ENCODE measurements at regions not wholly inside any gene's neighbourhood (a gene's known extent, or its start where the extent isn't known, plus 50 kb on each side); places are given as distances from the start of the nearest gene placed in this dataset.

GRCh38 chr4:4603592-4603991 is 61.7 kb upstream of the STX18 start:
- no peak overlapping the region for H3K9ac ChIP-seq (ENCODE audit: low read depth, low read length)
- peaks cover 10% of the 10 kb centered on the region for H3K4me1 ChIP-seq (ENCODE audit: control insufficient read depth, insufficient read depth, low read length)
- H3K9me3 ChIP-seq (ENCODE audit: control insufficient read depth, insufficient read depth, low read length), result no peaks in the 10 kb centered on the region
- H3K27me3 ChIP-seq (ENCODE audit: control insufficient read depth, insufficient read depth, low read length), result peaks cover 4% of the 10 kb centered on the region
- H3K4me3 ChIP-seq (ENCODE audit: low read depth, low read length), result no peak overlapping the region
- H3K36me3 ChIP-seq (ENCODE audit: control insufficient read depth, insufficient read depth, low read length), result no peaks in the 10 kb centered on the region

DNA sequence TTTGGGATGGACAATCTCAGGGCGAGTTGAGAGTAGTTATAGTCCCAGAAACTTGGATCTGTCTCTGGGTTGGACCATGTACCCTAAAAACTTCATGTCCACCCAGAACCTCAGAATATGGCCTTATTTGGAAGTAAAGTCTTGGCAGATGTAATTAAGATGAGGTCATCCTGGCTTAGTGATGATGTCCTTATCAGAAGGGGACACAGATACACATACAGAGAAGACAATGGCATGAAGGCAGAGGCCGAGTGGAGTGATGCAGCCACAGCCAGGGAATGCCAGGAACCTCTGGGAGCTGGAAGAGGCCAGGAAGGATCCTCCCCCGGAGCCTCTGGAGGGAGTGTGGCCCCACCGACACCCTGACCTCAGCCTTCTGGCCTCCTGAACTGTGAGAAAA is 61.2 kb upstream of the STX18 start:
- Histone ChIP-seq H3K27me3 (ENCODE audit: control insufficient read depth, insufficient read depth, low read length) (peaks cover 4% of the 10 kb centered on the region), H3K4me3 (ENCODE audit: low read depth, low read length) (no peak overlapping the region), H3K36me3 (ENCODE audit: control insufficient read depth, insufficient read depth, low read length) (no peaks in the 10 kb centered on the region)

DNA sequence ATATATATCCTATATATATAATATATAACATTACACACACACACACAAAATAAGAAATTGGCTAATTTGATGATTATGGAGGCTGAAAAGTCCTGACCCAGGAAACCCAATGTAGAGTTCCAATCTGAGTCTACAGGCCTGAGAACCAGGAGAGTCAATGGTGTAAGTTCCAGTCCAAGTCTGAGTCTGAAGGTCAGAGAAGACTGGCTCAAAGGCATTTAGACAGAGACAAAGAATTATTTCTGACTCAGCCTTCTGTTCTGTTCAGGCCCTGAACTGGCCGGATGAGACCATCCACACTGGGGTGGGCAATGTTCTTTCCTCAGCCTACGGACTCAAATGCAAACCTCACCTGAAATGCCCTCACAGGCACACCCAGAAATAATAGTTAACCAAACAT is 60.6 kb upstream of the STX18 start:
- no peak overlapping the region for H3K9ac ChIP-seq (ENCODE audit: low read depth, low read length)
- peaks cover 5% of the 10 kb centered on the region for H3K4me1 ChIP-seq (ENCODE audit: control insufficient read depth, insufficient read depth, low read length)
- no peak overlapping the region for H3K4me3 ChIP-seq (ENCODE audit: low read depth, low read length)
- H3K9me3 ChIP-seq (ENCODE audit: control insufficient read depth, insufficient read depth, low read length), result no peaks in the 10 kb centered on the region
- no peaks in the 10 kb centered on the region for H3K36me3 ChIP-seq (ENCODE audit: control insufficient read depth, insufficient read depth, low read length)
- peaks cover 4% of the 10 kb centered on the region for H3K27me3 ChIP-seq (ENCODE audit: control insufficient read depth, insufficient read depth, low read length)

More for the DNA sequence above, 61.2 kb upstream of the STX18 start:
- peaks cover 8% of the 10 kb centered on the region for H3K4me1 ChIP-seq (ENCODE audit: control insufficient read depth, insufficient read depth, low read length)
- H3K9ac ChIP-seq (ENCODE audit: low read depth, low read length), result no peak overlapping the region
- H3K9me3 ChIP-seq (ENCODE audit: control insufficient read depth, insufficient read depth, low read length), result no peaks in the 10 kb centered on the region

- Histone ChIP-seq H3K4me1 (ENCODE audit: control insufficient read depth, insufficient read depth, low read length) (peaks cover under 1% of the 10 kb centered on the region), H3K4me3 (ENCODE audit: low read depth, low read length) (no peak overlapping the region), H3K9ac (ENCODE audit: low read depth, low read length) (no peak overlapping the region), H3K27me3 (ENCODE audit: control insufficient read depth, insufficient read depth, low read length) (peaks cover 4% of the 10 kb centered on the region), H3K36me3 (ENCODE audit: control insufficient read depth, insufficient read depth, low read length) (no peaks in the 10 kb centered on the region), H3K9me3 (ENCODE audit: control insufficient read depth, insufficient read depth, low read length) (no peaks in the 10 kb centered on the region)
Observed at GRCh38 chr4:4601803-4602369, 60.0 kb upstream of the STX18 start.

GRCh38 chr4:4599481-4600275 is 57.8 kb upstream of the STX18 start:
- Histone ChIP-seq H3K27me3 (ENCODE audit: control insufficient read depth, insufficient read depth, low read length) (no peaks in the 10 kb centered on the region), H3K36me3 (ENCODE audit: control insufficient read depth, insufficient read depth, low read length) (no peaks in the 10 kb centered on the region), H3K4me3 (ENCODE audit: low read depth, low read length) (no peak overlapping the region)

GRCh38 chr4:4598851-4599411 is 57.1 kb upstream of the STX18 start:
- Histone ChIP-seq H3K36me3 (ENCODE audit: control insufficient read depth, insufficient read depth, low read length) (no peaks in the 10 kb centered on the region), H3K27me3 (ENCODE audit: control insufficient read depth, insufficient read depth, low read length) (no peaks in the 10 kb centered on the region), H3K9ac (ENCODE audit: low read depth, low read length) (no peak overlapping the region), H3K4me1 (ENCODE audit: control insufficient read depth, insufficient read depth, low read length) (no peaks in the 10 kb centered on the region), H3K9me3 (ENCODE audit: control insufficient read depth, insufficient read depth, low read length) (peaks cover 5% of the 10 kb centered on the region), H3K4me3 (ENCODE audit: low read depth, low read length) (no peak overlapping the region)

More at GRCh38 chr4:4599481-4600275, 57.8 kb upstream of the STX18 start:
- H3K9ac ChIP-seq (ENCODE audit: low read depth, low read length), result no peak overlapping the region
- peaks cover 5% of the 10 kb centered on the region for H3K9me3 ChIP-seq (ENCODE audit: control insufficient read depth, insufficient read depth, low read length)
- H3K4me1 ChIP-seq (ENCODE audit: control insufficient read depth, insufficient read depth, low read length), result no peaks in the 10 kb centered on the region

DNA sequence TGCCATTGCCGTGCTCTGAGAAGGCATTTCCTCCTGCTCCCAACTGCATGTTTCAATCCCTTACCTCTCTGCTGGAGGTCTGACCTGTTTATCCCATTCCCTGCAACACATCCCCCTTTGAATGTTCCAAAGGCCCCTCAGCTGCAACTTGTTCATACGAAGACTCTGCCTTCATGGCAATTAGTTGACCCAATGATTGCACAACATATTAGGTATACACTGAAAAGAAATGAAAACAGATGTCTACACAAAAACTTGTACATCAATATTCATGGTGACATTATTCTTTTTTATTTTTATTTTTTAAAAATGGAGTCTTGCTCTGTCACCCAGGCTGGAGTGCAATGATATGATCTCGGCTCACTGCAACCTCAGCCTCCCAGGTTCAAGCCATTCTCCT is 54.9 kb upstream of the STX18 start:
- H3K4me1 ChIP-seq (ENCODE audit: control insufficient read depth, insufficient read depth, low read length), result no peaks in the 10 kb centered on the region
- no peak overlapping the region for H3K4me3 ChIP-seq (ENCODE audit: low read depth, low read length)
- no peak overlapping the region for H3K9ac ChIP-seq (ENCODE audit: low read depth, low read length)
- H3K36me3 ChIP-seq (ENCODE audit: control insufficient read depth, insufficient read depth, low read length), result no peaks in the 10 kb centered on the region
- peaks cover 5% of the 10 kb centered on the region for H3K9me3 ChIP-seq (ENCODE audit: control insufficient read depth, insufficient read depth, low read length)
- no peaks in the 10 kb centered on the region for H3K27me3 ChIP-seq (ENCODE audit: control insufficient read depth, insufficient read depth, low read length)

GRCh38 chr4:4595252-4595651 is 53.4 kb upstream of the STX18 start:
- Histone ChIP-seq H3K27me3 (ENCODE audit: control insufficient read depth, insufficient read depth, low read length) (no peaks in the 10 kb centered on the region), H3K9ac (ENCODE audit: low read depth, low read length) (no peak overlapping the region), H3K4me3 (ENCODE audit: low read depth, low read length) (no peak overlapping the region), H3K36me3 (ENCODE audit: control insufficient read depth, insufficient read depth, low read length) (peaks cover 5% of the 10 kb centered on the region), H3K9me3 (ENCODE audit: control insufficient read depth, insufficient read depth, low read length) (peaks cover 5% of the 10 kb centered on the region), H3K4me1 (ENCODE audit: control insufficient read depth, insufficient read depth, low read length) (no peaks in the 10 kb centered on the region)

- peaks cover 5% of the 10 kb centered on the region for H3K9me3 ChIP-seq (ENCODE audit: control insufficient read depth, insufficient read depth, low read length)
Observed at GRCh38 chr4:4594285-4594920, 52.6 kb upstream of the STX18 start.

GRCh38 chr4:4593596-4594284 is 51.9 kb upstream of the STX18 start:
- H3K36me3 ChIP-seq (ENCODE audit: control insufficient read depth, insufficient read depth, low read length), result peaks cover 5% of the 10 kb centered on the region
- H3K27me3 ChIP-seq (ENCODE audit: control insufficient read depth, insufficient read depth, low read length), result no peaks in the 10 kb centered on the region

More at GRCh38 chr4:4594285-4594920, 52.6 kb upstream of the STX18 start:
- no peaks in the 10 kb centered on the region for H3K27me3 ChIP-seq (ENCODE audit: control insufficient read depth, insufficient read depth, low read length)
- no peak overlapping the region for H3K9ac ChIP-seq (ENCODE audit: low read depth, low read length)
- H3K4me3 ChIP-seq (ENCODE audit: low read depth, low read length), result no peak overlapping the region
- peaks cover 5% of the 10 kb centered on the region for H3K36me3 ChIP-seq (ENCODE audit: control insufficient read depth, insufficient read depth, low read length)
- no peaks in the 10 kb centered on the region for H3K4me1 ChIP-seq (ENCODE audit: control insufficient read depth, insufficient read depth, low read length)

GRCh38 chr4:4592414-4592813 is 50.6 kb upstream of the STX18 start:
- H3K4me1 ChIP-seq (ENCODE audit: control insufficient read depth, insufficient read depth, low read length), result no peaks in the 10 kb centered on the region
- no peaks in the 10 kb centered on the region for H3K27me3 ChIP-seq (ENCODE audit: control insufficient read depth, insufficient read depth, low read length)
- H3K9ac ChIP-seq (ENCODE audit: low read depth, low read length), result no peak overlapping the region
- no peak overlapping the region for H3K4me3 ChIP-seq (ENCODE audit: low read depth, low read length)
- peaks cover 5% of the 10 kb centered on the region for H3K9me3 ChIP-seq (ENCODE audit: control insufficient read depth, insufficient read depth, low read length)
- H3K36me3 ChIP-seq (ENCODE audit: control insufficient read depth, insufficient read depth, low read length), result peaks cover 5% of the 10 kb centered on the region

More at GRCh38 chr4:4593596-4594284, 51.9 kb upstream of the STX18 start:
- Histone ChIP-seq H3K4me3 (ENCODE audit: low read depth, low read length) (no peak overlapping the region), H3K4me1 (ENCODE audit: control insufficient read depth, insufficient read depth, low read length) (no peaks in the 10 kb centered on the region), H3K9me3 (ENCODE audit: control insufficient read depth, insufficient read depth, low read length) (peaks cover 5% of the 10 kb centered on the region), H3K9ac (ENCODE audit: low read depth, low read length) (no peak overlapping the region)
